ENCODE measurements at regions not wholly inside any gene's neighbourhood (a gene's known extent, or its start where the extent isn't known, plus 50 kb on each side); places are given as distances from the start of the nearest gene placed in this dataset.

- TF ChIP-seq CTCF (IDR thresholded peaks at IDR 0.05) (no peak), POLR2A (IDR thresholded peaks at IDR 0.05) (no peak), POLR2AphosphoS5 (IDR thresholded peaks at IDR 0.05) (no peak), EP300 (IDR thresholded peaks at IDR 0.05) (no peak)
Observed at GRCh38 chr7:69438584-69439412, 159.5 kb upstream of the AUTS2 start.
